H9 (cell line): ENCODE measurements at regions not wholly inside any gene's neighbourhood (a gene's known extent, or its start where the extent isn't known, plus 50 kb on each side); places are given as distances from the start of the nearest gene placed in this dataset.

Source experiments
- DNase-seq: peaks from one replicate; pipeline ENCODE4 v3.0.0-alpha.2; 2017
- H2AFZ ChIP-seq: one replicate; pipeline ENCODE4 v1.6.1; 2013; ENCODE audit warnings: mild to moderate bottlenecking, low read length, control low read depth, moderate library complexity
- H2AK5ac ChIP-seq: 2 replicates; pipeline ENCODE4 v1.6.1; 2013; ENCODE audit warnings: low read length, control low read depth, mixed read lengths; ENCODE audit not compliant: insufficient read length
- H2BK120ac ChIP-seq: one replicate; pipeline ENCODE4 v1.6.1; 2013; ENCODE audit warnings: low read depth, mild to moderate bottlenecking, low read length, control low read depth, inconsistent platforms; ENCODE audit not compliant: poor library complexity, severe bottlenecking
- H2BK12ac ChIP-seq: 2 replicates; pipeline ENCODE4 v1.6.1; 2013; ENCODE audit warnings: low read length, control low read depth, mixed read lengths, low read depth; ENCODE audit not compliant: insufficient read length
- H2BK15ac ChIP-seq: 2 replicates; pipeline ENCODE4 v1.6.1; 2013; ENCODE audit warnings: low read depth, low read length, control low read depth
- H2BK20ac ChIP-seq: one replicate; pipeline ENCODE4 v1.6.1; 2013; ENCODE audit warnings: low read depth, mild to moderate bottlenecking, low read length, control low read depth, inconsistent platforms; ENCODE audit not compliant: poor library complexity, severe bottlenecking
- H2BK5ac ChIP-seq: 2 replicates; pipeline ENCODE4 v1.6.1; 2013; ENCODE audit warnings: low read length, control low read depth, mixed read lengths; ENCODE audit not compliant: insufficient read length
- H3K14ac ChIP-seq: 2 replicates; pipeline ENCODE4 v1.6.1; 2013; ENCODE audit warnings: low read length, control low read depth; ENCODE audit not compliant: insufficient read depth
- H3K18ac ChIP-seq: 2 replicates; pipeline ENCODE4 v1.6.1; 2013; ENCODE audit warnings: low read depth, mild to moderate bottlenecking, mixed read lengths, low read length, control low read depth; ENCODE audit not compliant: insufficient read length
- H3K23ac ChIP-seq: 2 replicates; pipeline ENCODE4 v1.6.1; 2013; ENCODE audit warnings: low read length, control low read depth, mixed read lengths, low read depth; ENCODE audit not compliant: insufficient read length
- H3K23me2 ChIP-seq: 2 replicates; pipeline ENCODE4 v1.6.1; 2013; ENCODE audit warnings: low read depth, mild to moderate bottlenecking, mixed read lengths, low read length, control low read depth; ENCODE audit not compliant: insufficient read length, poor library complexity, severe bottlenecking
- H3K27ac ChIP-seq: 2 replicates; pipeline ENCODE4 v1.5.1; 2013; ENCODE audit warnings: low read length, control low read depth, mixed read lengths, low read depth; ENCODE audit not compliant: insufficient read length
- H3K27me3 ChIP-seq: 2 replicates; pipeline ENCODE4 v1.6.1; 2013; ENCODE audit warnings: low read length, control low read depth, inconsistent platforms; ENCODE audit not compliant: insufficient read depth
- H3K4ac ChIP-seq: 2 replicates; pipeline ENCODE4 v1.6.1; 2013; ENCODE audit warnings: low read depth, mild to moderate bottlenecking, control low read depth, inconsistent platforms, low read length, moderate library complexity
- H3K4me1 ChIP-seq: 2 replicates; pipeline ENCODE4 v1.6.1; 2013; ENCODE audit warnings: low read length, control low read depth, inconsistent platforms; ENCODE audit not compliant: insufficient read depth
- H3K4me2 ChIP-seq: 2 replicates; pipeline ENCODE4 v1.6.1; 2013; ENCODE audit warnings: low read length, control low read depth, mixed read lengths; ENCODE audit not compliant: insufficient read length, insufficient read depth
- H3K56ac ChIP-seq: 2 replicates; pipeline ENCODE4 v1.6.1; 2013; ENCODE audit warnings: low read depth, mild to moderate bottlenecking, mixed read lengths, low read length, control low read depth; ENCODE audit not compliant: insufficient read length
- H3K79me1 ChIP-seq: 2 replicates; pipeline ENCODE4 v1.6.1; 2013; ENCODE audit warnings: low read depth, mild to moderate bottlenecking, moderate library complexity, low read length, control low read depth, inconsistent platforms; ENCODE audit not compliant: insufficient read depth, poor library complexity, severe bottlenecking
- H3K79me2 ChIP-seq: 2 replicates; pipeline ENCODE4 v1.6.1; 2013; ENCODE audit warnings: low read length, control low read depth, inconsistent platforms; ENCODE audit not compliant: insufficient read depth
- H3K9ac ChIP-seq: 2 replicates; pipeline ENCODE4 v1.6.1; 2013; ENCODE audit warnings: low read length, control low read depth, mixed read lengths; ENCODE audit not compliant: insufficient read length; ENCODE audit errors: extremely low read depth
- H3K9me3 ChIP-seq: one replicate; pipeline ENCODE4 v1.6.1; 2013; ENCODE audit warnings: low read depth, low read length, inconsistent platforms; ENCODE audit not compliant: control insufficient read depth
- H3T11ph ChIP-seq: one replicate; pipeline ENCODE4 v1.6.1; 2013; ENCODE audit warnings: mild to moderate bottlenecking, low read length, control low read depth, inconsistent platforms
- H4K20me1 ChIP-seq: one replicate; pipeline ENCODE4 v1.6.1; 2013; ENCODE audit not compliant: control insufficient read depth, insufficient read length, insufficient read depth
- H4K5ac ChIP-seq: 2 replicates; pipeline ENCODE4 v1.6.1; 2013; ENCODE audit warnings: low read depth, mild to moderate bottlenecking, mixed read lengths, low read length, control low read depth; ENCODE audit not compliant: insufficient read length
- H4K8ac ChIP-seq: replicated peaks from 2 replicates; pipeline ENCODE4 v1.6.1; 2013; ENCODE audit warnings: low read length, control low read depth, mixed read lengths, low read depth; ENCODE audit not compliant: insufficient read length
- H4K91ac ChIP-seq: 2 replicates; pipeline ENCODE4 v1.6.1; 2013; ENCODE audit warnings: low read depth, mild to moderate bottlenecking, moderate library complexity, mixed read lengths, low read length, control low read depth; ENCODE audit not compliant: insufficient read length
- H3K27ac Mint-ChIP-seq, 3 experiments: 2 replicates in 2 of 3; 3 replicates in 1 of 3; pipeline ENCODE4 v1.8.0; 2020 to 2021; ENCODE audit warnings: mixed read lengths in 3 of 3, mild to moderate bottlenecking in 1 of 3, moderate library complexity in 1 of 3
- H3K27me3 Mint-ChIP-seq: 2 replicates; pipeline ENCODE4 v1.8.0; 2021; ENCODE audit warnings: low read depth, mild to moderate bottlenecking, moderate library complexity, mixed read lengths
- H3K36me3 Mint-ChIP-seq, 3 experiments: 2 replicates in 2 of 3; 3 replicates in 1 of 3; pipeline ENCODE4 v1.8.0; 2020 to 2021; ENCODE audit warnings: low read depth in 3 of 3, mixed read lengths in 3 of 3; ENCODE audit not compliant: insufficient read depth in 1 of 3
- H3K4me1 Mint-ChIP-seq, 2 experiments: 2 replicates each; pipeline ENCODE4 v1.8.0; 2020; ENCODE audit warnings: mixed read lengths in 2 of 2
- H3K4me3 Mint-ChIP-seq, 2 experiments: 2 replicates in 1 of 2; 3 replicates in 1 of 2; pipeline ENCODE4 v1.8.0; 2020 to 2021; ENCODE audit warnings: mild to moderate bottlenecking in 2 of 2, mixed read lengths in 2 of 2, moderate library complexity in 1 of 2
- H3K9me3 Mint-ChIP-seq, 2 experiments: 2 replicates in 1 of 2; 3 replicates in 1 of 2; pipeline ENCODE4 v1.8.0; 2020; ENCODE audit warnings: mild to moderate bottlenecking in 2 of 2, mixed read lengths in 2 of 2, moderate library complexity in 1 of 2
- CTCF ChIP-seq: fragments of 200-600 bp; sonication (generic); conservative IDR thresholded peaks from 3 replicates; pipeline ENCODE4 v1.8.0; 2021; ENCODE audit warnings: antibody characterized with exemption, mild to moderate bottlenecking
- WGBS: extraction: QIAGEN DNeasy Blood & Tissue Kit; methylation state at CpG from one replicate; pipeline ENCODE4 v1.1.7; 2013; ENCODE audit warnings: missing lambda C conversion rate, low lambda C conversion rate, mixed read lengths; ENCODE audit not compliant: insufficient read length; ENCODE audit errors: extremely low coverage; 5-methylcytosine and 5-hydroxymethylcytosine counted together

- WGBS = no CpG with 5 or more reads among the region's 4 CpGs
- Histone ChIP-seq H4K5ac (no peak overlapping the region), H4K91ac (no peak overlapping the region), H2BK20ac (no peak overlapping the region), H3K79me1 (no peaks in the 10 kb centered on the region), H3K27ac (no peak overlapping the region), H2AK5ac (no peak overlapping the region), H4K8ac (no peak overlapping the region), H4K20me1 (no peaks in the 10 kb centered on the region), H2BK12ac (no peak overlapping the region), H3K14ac (no peak overlapping the region), H2BK120ac (no peak overlapping the region), H3K56ac (no peak overlapping the region), H2BK15ac (no peak overlapping the region), H3K23ac (no peak overlapping the region), H3T11ph (no peak overlapping the region), H3K4me1 (no peaks in the 10 kb centered on the region), H3K9ac (no peak overlapping the region), H3K4ac (no peak overlapping the region), H3K4me2 (no peak overlapping the region), H3K18ac (no peak overlapping the region), H3K23me2 (no peaks in the 10 kb centered on the region), H2AFZ (no peak overlapping the region), H2BK5ac (no peak overlapping the region), H3K9me3 (no peaks in the 10 kb centered on the region), H3K79me2 (no peaks in the 10 kb centered on the region), H3K27me3 (no peaks in the 10 kb centered on the region)
- no peak for DNase-seq
- Mint-ChIP-seq H3K9me3 (no peaks in the 10 kb centered on the region), H3K27ac (no peak overlapping the region), H3K4me1 (peaks cover 7% of the 10 kb centered on the region in 2 experiments), H3K27me3 (no peaks in the 10 kb centered on the region), H3K4me3 (no peak overlapping the region), H3K36me3 (no peaks in the 10 kb centered on the region)
- TF ChIP-seq CTCF = no peak
Observed at GRCh38 chr16:66245868-66246267, 120.6 kb upstream of the CDH5 start.
